NCI-H446 (cell line): ENCODE measurements at regions not wholly inside any gene's neighbourhood (a gene's known extent, or its start where the extent isn't known, plus 50 kb on each side); places are given as distances from the start of the nearest gene placed in this dataset.
A peak's percentile ranks its signal among the peaks of the same experiment; 100 is the strongest.

Experiments
- DNase-seq, 2 experiments: peaks; one replicate each; lab custom pipeline; 2025; lab: John Stamatoyannopoulos, UW

DNA sequence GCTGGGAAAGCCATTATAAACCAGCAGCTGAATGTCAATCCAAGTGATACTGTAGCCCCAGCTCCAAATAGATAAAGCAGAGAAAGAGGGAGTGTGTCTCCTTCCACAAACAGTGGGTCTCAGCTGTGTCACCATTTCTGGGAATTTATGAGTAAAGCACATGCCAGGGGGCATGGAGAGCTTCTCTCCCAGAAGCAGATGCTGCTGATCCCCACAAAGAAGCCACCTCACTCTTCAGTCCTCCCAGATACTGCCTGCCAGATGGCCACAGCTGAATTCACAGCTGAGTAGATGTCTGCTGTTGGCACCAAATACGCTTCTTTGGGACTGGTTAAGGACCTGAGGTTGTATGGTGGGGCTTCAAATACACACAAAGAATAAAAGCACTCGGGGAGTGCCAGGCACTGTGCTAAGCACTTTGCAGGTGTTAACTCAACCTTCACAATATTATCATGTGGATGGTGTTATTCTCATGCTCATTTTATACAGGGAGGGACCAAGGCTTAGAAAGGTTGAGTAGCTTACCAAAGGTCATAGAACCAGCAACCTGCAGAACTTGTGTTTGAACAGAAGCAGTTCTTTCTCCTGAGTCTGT, 298.3 kb downstream of the CDH11 start:
- DNase-seq, result peak; percentile 17 to 73

DNA sequence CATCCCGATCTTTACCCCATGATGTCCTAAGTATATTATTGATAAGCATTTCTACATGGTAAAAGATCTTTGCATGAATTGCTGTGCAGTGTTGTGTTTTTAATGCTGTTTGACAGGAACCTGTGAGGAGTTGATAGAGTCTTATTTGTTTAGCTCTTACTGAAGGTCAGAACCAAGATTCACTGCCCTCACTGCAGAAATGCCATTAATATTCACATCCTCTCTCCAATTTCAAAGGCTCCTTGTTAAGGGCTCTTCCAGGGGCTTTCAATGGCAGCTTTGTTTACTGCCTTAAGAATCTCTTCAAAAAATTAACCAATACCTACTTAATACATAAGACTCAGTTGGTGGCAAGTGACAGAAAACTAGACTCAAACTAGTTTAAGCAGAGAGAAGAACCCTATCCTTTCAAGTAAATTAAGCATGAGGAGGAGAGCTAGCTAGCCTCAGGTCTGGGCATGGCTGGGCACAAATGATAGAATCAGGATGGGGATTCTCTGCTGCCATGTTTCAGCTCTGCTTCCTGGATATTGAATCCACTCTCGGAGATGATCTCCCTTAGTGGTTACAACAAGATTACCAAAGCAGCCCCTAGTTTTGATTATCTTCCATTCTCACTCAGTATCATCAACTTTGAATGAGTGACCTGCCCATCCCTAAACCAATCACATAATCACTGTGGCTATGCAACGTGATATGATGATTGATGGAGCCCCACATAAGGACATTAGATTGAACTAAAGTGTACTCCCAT, 311.8 kb downstream of the CDH11 start:
- no peak for DNase-seq

DNA sequence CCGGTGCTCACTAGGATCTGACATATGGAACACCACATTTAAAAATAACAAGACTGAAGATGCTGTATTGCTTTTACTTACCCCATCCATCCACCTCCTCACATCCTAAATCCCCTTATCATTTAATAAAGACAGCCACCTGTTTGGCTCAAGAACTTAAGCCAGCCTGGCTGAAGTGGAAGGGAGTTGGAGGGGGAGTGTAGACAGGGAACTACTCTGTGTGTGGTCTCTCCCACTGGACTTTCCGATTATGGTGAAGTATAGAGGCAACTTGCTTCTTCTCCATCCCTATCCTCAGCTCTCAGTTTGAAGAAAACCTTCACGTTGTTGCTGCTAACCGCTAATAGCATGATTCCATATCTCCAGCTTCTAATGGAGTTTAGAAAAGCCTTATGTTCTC, 313.4 kb downstream of the CDH11 start:
- no peak for DNase-seq

DNA sequence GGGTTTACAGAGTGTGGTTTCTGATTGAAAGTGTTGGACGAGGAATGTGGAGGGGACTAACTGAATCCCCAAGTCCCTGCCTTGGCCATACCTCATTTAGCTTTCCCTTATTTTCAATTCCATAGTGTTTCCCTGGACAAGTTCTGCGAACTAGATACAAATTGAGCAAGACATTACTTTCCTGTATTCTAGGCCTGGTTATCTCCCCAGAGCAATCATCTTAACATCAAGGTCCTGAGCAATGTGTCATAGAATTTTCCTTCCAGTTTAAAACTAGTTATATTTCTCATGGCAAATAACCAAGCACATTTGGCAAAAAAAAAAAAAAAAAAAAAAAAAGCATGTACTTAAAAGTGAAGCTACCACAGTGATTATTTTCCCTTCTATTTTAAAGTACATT, 330.1 kb downstream of the CDH11 start:
- DNase-seq, result no peak

DNA sequence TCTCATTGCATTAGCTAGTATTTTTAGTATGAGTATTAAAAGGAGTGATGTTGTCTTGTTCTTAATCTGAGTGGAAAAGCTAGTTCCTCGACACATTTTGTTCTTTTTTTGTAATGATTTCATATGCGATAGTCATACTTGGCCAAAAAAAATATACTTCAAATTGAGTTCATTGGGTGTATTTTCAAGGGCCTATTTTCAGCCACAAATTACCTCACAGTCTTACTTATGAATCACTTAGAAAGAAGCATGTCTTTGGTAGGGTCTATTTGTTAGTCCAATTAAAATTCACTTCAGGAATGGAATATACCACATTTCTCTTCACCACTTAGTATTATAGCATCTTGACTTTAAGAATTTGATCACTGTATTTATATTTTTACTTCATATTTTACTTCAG, 337.2 kb downstream of the CDH11 start:
- no peak for DNase-seq

DNA sequence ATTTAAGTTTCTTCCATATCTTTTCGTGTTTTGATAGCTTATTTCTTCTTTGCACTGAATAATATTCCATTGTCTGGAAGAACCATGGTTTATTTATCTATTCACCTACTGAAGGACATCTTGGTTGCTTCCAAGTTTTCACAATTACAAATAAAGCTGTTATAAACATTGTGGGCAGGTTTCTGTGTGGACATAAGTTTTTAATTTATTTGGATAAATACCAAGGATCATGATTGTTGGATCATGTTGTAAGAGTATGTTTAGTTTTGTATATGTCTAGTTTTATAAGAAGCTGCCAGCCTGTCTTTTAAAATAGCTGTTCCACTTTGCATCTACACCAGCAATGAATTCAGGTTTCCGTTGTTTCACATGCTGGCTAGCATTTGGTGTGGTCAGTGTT, 339.4 kb downstream of the CDH11 start:
- no peak for DNase-seq

DNA sequence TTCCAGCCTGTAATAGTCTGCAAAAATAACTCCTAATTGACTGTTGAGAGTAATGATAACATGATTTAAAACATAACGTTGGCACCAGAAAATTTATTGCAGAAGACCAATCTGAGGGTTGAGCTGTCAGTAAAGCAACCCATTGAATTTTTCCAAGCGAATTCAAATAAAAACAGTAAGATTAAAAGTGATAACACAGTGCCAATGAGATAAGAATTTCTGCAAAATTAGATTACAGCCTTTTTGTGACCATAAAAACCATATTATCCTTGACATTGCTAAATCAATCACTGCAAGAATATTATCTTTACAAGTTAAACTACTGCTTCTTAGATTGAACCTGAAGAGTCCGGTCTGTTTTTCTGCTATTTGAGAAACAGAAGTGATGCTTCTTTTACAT, 341.4 kb downstream of the CDH11 start:
- no peak for DNase-seq

DNA sequence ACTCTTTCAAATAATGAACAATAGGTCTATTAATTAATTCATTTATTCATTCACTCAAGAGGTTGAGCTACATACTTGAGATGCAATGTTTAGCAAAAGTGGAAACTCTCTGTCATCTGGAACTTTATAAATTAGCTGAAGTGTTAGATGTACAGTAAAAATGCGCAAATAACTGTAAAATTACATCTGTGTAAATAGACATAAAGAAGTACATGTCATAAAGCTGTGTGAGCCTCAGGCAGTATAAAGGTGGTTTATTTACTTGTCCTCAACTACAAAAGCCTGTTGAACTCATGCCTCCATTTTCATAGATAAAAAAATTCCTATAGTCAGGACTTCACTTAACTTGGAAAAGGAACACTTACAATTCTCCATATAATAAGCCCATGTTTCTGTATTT, 343.1 kb downstream of the CDH11 start:
- no peak for DNase-seq

DNA sequence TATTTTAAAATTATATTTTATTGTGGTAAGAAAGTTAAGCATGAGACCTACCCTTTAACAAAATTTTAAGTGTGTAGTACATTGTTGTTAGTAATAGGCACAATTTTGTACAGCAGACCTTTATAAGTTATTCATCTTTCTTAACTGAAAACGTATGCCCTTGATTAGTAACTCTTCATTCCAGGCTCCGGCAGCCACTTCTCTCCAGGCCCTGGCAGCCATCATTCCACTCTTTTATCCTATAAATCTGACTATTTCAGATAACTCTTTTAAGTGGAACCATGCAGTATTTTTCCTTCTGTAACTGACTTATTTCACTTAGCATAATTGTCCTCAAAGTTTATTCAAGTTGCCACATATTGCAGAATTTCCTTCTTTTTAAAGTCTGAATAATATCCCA, 348.2 kb downstream of the CDH11 start:
- no peak for DNase-seq

DNA sequence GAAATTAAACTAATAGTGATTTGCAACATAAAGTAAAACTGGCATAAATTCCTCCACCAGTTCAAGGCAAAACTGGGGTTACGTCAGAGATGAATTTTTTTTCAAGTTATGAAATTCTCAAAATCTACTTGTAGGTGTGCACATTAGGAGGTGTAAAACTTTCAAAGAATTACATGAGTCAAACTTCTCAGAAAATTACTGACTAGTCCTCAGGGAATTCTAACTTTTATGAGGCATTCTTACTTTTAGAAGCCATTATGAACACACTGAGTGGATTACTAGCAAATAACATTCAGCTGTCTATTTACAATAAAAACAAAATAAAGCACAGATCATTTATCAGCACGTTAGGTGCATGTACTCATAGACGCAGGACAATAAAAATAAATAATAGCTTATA, 348.7 kb downstream of the CDH11 start:
- no peak for DNase-seq

DNA sequence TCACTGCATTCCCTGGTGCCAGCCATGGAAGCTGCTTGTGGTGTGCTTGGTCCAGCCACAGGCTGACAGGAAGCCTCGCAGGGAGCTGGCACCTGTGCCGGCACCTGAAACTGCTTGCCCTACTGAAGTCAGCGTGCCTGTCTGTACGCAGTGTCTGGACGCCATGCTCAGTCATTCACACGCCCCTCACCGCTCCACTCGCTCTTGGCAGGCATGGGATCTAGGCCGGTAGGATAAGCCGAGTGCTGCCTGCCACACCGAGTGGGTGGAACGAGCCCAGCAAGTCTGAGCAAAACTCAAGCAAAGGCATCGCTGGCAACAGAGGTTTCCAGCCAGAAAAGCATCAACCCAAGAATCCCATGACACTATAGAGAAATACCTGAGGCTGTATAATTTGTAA, 350.6 kb downstream of the CDH11 start:
- DNase-seq, result no peak

DNA sequence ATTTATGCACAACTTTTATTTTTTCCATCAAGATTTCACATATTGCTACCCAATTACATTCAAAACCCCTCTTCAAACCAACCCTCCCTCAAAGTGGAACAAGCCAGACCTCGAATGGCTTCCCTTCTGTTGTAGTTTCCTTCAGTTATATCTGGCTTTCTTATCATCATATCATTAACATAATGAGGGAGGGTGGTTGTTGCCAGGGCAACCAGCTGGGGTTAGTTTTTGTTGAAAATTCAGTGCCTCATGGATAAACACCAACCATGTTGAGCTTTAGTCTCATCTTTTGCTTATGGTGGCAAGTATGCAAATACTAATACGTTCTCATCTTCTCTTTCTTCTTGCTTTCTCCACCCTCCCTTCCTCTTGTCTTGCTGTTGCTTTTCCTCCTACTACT, 359.7 kb downstream of the CDH11 start:
- DNase-seq, result no peak

DNA sequence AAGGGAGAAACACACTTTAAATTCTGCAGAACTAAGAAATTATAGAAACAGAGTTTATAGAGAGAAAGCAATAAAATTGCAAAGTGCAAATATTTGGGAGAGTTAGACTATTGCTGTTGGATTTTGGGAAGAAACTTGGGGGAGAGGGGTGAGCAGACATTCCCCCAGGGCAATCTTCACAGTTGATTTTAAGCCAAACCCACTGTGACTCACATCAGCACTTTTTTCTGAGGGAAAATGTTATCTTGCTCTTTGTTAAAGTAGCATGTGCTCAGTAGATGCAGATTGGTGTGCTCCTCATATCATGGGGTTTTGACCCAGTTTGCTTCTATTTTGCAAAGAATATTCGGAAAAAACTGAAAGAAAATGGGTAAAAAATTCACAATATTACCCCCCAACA, 367.6 kb downstream of the CDH11 start:
- no peak for DNase-seq

DNA sequence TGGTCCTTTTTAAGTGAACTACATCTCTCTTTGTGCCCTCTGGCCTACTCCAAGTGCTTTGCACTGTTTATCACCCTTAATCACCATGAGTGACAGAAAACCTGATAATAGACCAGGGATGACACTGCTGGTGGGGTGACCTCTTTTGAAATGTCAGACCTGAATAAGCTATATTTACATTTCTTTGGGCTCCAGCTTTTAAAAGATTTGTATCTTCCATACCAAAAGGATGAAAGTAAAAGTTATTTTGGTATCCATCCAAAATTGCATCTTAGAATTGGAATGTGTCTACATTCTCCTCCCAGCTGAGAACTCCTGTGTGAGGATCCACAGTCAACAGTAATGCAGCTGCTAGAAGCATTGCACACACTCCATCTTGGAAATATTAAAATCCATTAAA, 370.0 kb downstream of the CDH11 start:
- no peak for DNase-seq

DNA sequence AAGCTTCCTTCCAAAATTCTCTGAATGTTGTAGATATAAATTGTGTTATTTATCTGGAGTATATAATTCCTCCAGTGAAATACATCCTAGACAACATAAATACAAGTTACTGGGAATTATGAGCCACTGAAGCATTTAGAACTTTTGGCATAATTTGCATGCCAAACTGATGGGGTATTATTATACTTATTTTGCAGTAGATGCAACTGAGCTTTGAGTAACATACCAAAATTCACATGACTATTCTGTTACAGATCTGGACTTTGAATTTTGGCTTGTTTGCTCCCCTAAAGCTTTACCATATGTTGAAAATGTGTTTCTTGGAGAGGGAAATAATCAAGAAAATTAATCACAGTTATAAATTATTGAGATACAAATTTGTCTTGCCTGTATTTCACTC, 372.5 kb downstream of the CDH11 start:
- DNase-seq, result no peak

DNA sequence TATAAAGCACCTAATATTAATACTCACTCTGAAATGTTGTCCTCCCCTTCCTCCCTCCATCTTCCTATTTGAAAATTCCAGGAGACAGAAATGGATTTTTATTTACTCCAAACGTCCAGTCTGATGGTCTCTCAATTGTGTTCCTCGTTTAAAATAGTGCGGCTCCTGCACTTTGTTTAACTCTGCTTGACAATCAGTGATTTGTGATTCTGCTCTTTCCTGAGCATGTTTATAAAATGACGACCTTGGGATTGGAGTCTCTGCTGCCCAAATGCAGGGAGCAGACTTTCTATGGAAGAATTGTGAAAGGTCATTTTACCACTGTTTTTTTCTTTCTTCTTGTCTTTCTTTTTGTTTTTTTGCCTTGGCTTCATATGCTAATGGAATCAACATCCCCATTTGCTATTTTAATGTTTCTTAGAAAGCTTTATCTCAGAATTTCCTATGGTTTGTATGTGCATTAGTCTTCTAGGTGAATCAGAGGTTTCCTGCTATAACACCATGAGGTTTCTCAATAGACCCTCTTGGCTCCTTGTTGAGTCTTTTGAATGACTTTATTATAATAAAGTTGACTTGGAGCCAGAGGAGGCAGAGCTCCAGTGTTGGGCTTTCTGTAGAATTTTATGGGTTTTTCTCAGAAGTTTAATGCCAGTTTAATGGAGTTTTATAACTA, 376.5 kb downstream of the CDH11 start:
- no peak for DNase-seq

DNA sequence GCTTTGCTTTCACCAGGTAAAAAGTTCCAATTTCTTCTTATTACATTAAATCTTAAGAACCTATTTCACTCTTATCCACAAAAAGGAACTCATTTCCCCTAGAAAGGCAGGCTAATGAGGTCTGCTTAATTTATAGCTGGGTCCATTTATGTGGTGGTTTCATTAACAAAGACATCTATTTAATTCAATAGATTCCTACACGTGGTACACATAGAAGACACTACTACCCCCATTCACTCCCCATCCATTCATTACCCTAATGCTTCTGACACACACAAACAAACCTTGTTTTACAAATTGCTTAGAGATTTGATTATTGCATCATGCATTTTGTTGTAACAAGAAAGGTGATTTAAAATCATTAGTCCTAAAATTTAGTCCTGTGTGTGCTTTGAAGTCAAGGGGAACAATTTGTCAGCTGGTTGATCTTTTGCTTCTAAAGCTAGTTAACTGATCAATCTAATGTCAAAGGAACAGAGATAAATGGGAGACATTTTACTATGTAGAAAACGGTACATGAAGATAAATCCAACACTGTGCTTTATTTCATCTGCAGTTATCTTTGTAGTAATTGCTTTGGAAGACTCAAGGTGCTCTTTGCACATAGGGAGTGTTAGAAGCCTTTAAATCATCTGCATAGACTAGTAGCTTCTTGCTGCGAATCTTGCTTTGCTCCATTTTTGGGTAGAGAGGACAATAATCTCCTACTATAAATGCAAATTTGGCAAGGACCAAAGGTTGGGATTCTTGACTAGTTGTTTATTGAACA, 379.2 kb downstream of the CDH11 start:
- no peak for DNase-seq

DNA sequence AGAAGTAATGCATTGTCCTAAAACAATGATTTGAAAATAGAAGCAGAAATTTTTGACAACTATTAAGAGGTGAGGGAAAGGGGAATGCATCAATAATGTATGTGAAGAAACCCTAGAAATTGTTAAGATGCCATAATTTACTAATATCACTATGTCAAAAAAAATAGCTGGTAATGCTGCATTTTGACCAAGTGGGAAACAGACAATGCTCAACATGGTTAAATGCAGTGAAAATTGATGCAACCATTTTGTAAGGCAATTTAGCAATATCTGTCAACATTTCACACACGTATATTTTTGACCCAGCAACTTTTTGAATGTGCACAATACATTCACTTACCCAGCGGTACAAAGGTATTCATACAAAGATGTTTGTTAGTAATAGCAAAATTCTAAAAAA, 381.6 kb downstream of the CDH11 start:
- no peak for DNase-seq

DNA sequence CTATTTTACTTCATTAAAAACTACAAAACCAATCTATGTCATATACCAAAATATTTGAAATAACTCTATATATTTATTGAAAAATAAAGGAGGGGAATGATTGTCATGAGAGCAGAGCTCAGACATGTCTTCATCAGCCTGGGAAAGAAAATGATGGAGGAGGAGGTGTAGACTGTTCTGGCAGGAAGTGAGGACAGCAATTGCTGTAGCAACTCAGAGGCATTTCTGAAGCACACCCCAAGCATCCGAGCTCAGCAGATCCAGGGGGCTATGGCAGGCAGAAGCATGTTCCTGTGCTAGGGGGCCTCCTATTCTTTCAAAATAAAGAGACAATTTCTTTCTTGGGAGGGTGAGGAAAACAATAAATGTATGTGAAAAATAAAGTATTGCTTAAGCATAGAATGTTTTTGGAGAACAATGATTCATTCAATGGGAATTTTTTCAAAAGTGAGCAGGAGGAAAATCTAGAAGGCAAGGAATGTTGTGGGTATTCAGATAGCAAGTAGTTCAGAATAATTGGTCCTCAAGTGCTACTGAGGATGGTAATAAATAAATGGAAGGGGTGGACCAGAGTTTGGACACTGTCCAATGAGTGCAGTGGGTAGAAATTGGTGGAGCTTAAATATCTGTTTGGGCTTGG, 383.4 kb downstream of the CDH11 start:
- DNase-seq, result no peak

DNA sequence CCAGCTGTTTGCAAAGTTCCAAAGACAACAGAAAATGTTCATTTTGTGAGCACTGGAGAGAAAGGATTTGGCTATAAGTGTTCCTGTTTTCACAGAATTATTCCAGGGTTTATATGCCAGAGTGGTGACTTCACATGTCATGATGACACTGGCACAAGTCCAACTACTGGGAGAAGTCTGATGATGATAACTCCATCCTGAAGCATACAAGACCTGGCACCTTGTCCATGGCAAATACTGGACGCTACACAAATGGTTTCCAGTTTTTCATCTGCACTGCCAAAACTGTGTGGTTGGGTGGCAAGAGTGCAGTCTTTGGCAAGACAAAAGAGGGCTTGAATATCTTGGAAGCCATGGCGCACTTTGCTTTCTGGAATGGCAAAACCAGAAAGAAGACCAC, 385.0 kb downstream of the CDH11 start:
- peak in 1 of 2 experiments; percentile 66 for DNase-seq

DNA sequence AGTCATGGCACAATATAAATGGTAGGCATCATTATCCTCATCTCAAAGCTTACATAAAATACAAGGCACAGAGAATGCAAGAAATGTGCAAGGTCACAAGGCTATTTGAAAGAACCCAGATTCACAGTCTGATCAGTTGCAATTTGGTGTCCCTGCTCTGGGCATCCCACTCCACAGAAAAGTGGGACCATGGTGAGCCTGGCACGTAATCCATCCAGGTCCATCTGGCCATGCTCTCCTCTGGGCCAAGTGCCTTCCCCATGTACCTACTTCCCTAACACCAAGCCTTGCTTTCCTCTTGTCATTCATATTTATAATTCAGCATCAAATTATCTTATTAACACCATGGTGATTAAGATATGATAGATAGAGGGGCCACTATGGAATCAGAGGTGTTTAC, 390.0 kb downstream of the CDH11 start:
- DNase-seq, result peak in 1 of 2 experiments; percentile 0

DNA sequence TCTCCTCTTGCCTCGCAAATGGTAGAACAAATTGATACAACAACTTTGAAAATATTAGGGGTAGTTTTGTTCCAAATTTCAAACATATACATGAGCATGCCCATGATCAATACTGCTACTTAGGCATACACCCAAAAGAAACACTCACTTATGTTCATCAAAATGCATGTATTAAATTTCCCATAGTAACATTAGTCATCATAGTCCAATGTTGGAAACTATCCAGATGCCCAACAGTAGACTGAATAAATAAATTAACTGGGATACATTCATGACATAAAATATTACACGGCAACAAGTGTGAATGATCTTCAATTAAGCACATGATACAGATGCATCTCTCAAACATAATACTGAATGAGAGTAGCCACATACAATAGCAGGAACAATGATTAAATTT, 391.6 kb downstream of the CDH11 start:
- DNase-seq, result peak in 1 of 2 experiments; percentile 34
